22Rv1 (cell line): ENCODE measurements at regions not wholly inside any gene's neighbourhood (a gene's known extent, or its start where the extent isn't known, plus 50 kb on each side); places are given as distances from the start of the nearest gene placed in this dataset.

ENCODE experiments used
- CTCF ChIP-seq: fragments of 450-650 bp; IDR thresholded peaks from 2 replicates; pipeline ENCODE4 v1.5.1; 2017; ENCODE audit warnings: mild to moderate bottlenecking
- ZFX ChIP-seq: fragments of 450-650 bp; IDR thresholded peaks from 2 replicates; pipeline ENCODE4 v1.6.1; 2017; ENCODE audit warnings: antibody characterized with exemption, borderline replicate concordance

- TF ChIP-seq CTCF = no peak
- TF ChIP-seq ZFX = no peak
Measured at GRCh38 chr10:109721453-109722064, 201.8 kb downstream of the XPNPEP1 start.
